ENCODE measurements at regions not wholly inside any gene's neighbourhood (a gene's known extent, or its start where the extent isn't known, plus 50 kb on each side); places are given as distances from the start of the nearest gene placed in this dataset.

- TF ChIP-seq CTCF (conservative IDR thresholded peaks at IDR 0.05), result no peak
- no peak for DNase-seq (ENCODE audit: extremely low spot score, unreplicated experiment)
- Mint-ChIP-seq H3K9me3 (peaks cover 4% of the 10 kb centered on the region), H3K4me3 (no peak overlapping the region), H3K36me3 (no peaks in the 10 kb centered on the region), H3K27me3 (no peaks in the 10 kb centered on the region), H3K27ac (no peak overlapping the region), H3K4me1 (ENCODE audit: unreplicated experiment) (peaks cover 31% of the 10 kb centered on the region)
These were observed 176.7 kb upstream of the DMAC1 start for GRCh38 chr9:7976167-7976755.

GRCh38 chr9:7975336-7975735 is 175.8 kb upstream of the DMAC1 start:
- no peaks in the 10 kb centered on the region for H3K36me3 Mint-ChIP-seq
- H3K4me1 Mint-ChIP-seq (ENCODE audit: unreplicated experiment), result peaks cover 27% of the 10 kb centered on the region
- DNase-seq (ENCODE audit: extremely low spot score, unreplicated experiment), result no peak
- no peak overlapping the region for H3K27ac Mint-ChIP-seq
- no peak for TF ChIP-seq CTCF (conservative IDR thresholded peaks at IDR 0.05)
- H3K9me3 Mint-ChIP-seq, result peaks cover 4% of the 10 kb centered on the region
- no peak overlapping the region for H3K4me3 Mint-ChIP-seq
- H3K27me3 Mint-ChIP-seq, result no peaks in the 10 kb centered on the region

- no peak overlapping the region for H3K4me3 Mint-ChIP-seq
- no peaks in the 10 kb centered on the region for H3K36me3 Mint-ChIP-seq
- H3K27ac Mint-ChIP-seq, result no peak overlapping the region
- peaks cover 4% of the 10 kb centered on the region for H3K9me3 Mint-ChIP-seq
- no peak for TF ChIP-seq CTCF (conservative IDR thresholded peaks at IDR 0.05)
- DNase-seq (ENCODE audit: extremely low spot score, unreplicated experiment), result no peak
- H3K27me3 Mint-ChIP-seq, result no peaks in the 10 kb centered on the region
- peaks cover 27% of the 10 kb centered on the region for H3K4me1 Mint-ChIP-seq (ENCODE audit: unreplicated experiment)
These were observed 174.9 kb upstream of the DMAC1 start for GRCh38 chr9:7974335-7974960.

GRCh38 chr9:7973123-7973522 is 173.5 kb upstream of the DMAC1 start:
- no peak overlapping the region for H3K27ac Mint-ChIP-seq
- no peak for DNase-seq (ENCODE audit: extremely low spot score, unreplicated experiment)
- H3K27me3 Mint-ChIP-seq, result no peaks in the 10 kb centered on the region
- H3K4me3 Mint-ChIP-seq, result no peak overlapping the region
- no peak for TF ChIP-seq CTCF (conservative IDR thresholded peaks at IDR 0.05)
- peaks cover 27% of the 10 kb centered on the region for H3K4me1 Mint-ChIP-seq (ENCODE audit: unreplicated experiment)
- peaks cover 9% of the 10 kb centered on the region for H3K9me3 Mint-ChIP-seq
- no peaks in the 10 kb centered on the region for H3K36me3 Mint-ChIP-seq

GRCh38 chr9:7970681-7971330 is 171.2 kb upstream of the DMAC1 start:
- Mint-ChIP-seq H3K9me3 (peaks cover 10% of the 10 kb centered on the region), H3K4me1 (ENCODE audit: unreplicated experiment) (peaks cover 20% of the 10 kb centered on the region), H3K4me3 (no peak overlapping the region), H3K27me3 (no peaks in the 10 kb centered on the region), H3K36me3 (no peaks in the 10 kb centered on the region), H3K27ac (no peak overlapping the region)
- no peak for DNase-seq (ENCODE audit: extremely low spot score, unreplicated experiment)
- TF ChIP-seq CTCF (conservative IDR thresholded peaks at IDR 0.05), result no peak

All from type B pancreatic cell (in vitro differentiated cells).